GM12864 (cell line): ENCODE measurements at regions not wholly inside any gene's neighbourhood (a gene's known extent, or its start where the extent isn't known, plus 50 kb on each side); places are given as distances from the start of the nearest gene placed in this dataset.
A peak's percentile ranks its signal among the peaks of the same experiment; 100 is the strongest.
"Not testable (repeated sequence)": the region's sequence is repeated elsewhere in the genome, so short reads cannot be mapped to it uniquely, and the experiment has no call there.

Source experiments
- DNase-seq: peaks from one replicate; pipeline ENCODE4 v3.0.0-alpha.2; 2011; ENCODE audit warnings: low read depth
- H3K4me3 ChIP-seq: 2 replicates; pipeline ENCODE4 v1.5.1; 2011; ENCODE audit warnings: mild to moderate bottlenecking, low read depth, low read length, control low read depth
- TF ChIP-seq, protein P1 (sequence below): IDR thresholded peaks from 2 replicates; pipeline ENCODE4 v1.5.1; 2011; ENCODE audit warnings: low read depth, mild to moderate bottlenecking, moderate library complexity, low read length, control low read depth, inconsistent platforms; ENCODE audit errors: missing control alignments

DNA sequence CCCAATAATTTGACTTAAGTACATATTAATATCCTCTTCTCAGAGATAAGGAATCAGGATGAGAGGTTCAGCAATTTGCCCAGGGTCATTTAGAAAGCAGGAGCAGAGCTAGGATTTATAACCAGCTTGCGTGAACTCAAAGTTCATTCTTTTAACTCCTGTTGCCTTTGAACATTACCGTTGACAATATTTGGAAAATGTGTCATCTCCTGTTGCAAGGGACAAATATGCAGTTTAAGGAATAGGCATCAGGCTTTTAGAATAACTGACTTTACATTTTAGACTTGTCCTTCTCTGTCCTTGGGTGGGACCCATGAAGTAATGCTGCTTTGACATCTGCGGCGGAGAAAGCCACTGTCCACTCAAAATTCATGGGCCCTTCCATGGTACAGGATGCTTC is 252.2 kb upstream of the RGMA start:
- no peak for DNase-seq
- TF ChIP-seq, protein P1, sequence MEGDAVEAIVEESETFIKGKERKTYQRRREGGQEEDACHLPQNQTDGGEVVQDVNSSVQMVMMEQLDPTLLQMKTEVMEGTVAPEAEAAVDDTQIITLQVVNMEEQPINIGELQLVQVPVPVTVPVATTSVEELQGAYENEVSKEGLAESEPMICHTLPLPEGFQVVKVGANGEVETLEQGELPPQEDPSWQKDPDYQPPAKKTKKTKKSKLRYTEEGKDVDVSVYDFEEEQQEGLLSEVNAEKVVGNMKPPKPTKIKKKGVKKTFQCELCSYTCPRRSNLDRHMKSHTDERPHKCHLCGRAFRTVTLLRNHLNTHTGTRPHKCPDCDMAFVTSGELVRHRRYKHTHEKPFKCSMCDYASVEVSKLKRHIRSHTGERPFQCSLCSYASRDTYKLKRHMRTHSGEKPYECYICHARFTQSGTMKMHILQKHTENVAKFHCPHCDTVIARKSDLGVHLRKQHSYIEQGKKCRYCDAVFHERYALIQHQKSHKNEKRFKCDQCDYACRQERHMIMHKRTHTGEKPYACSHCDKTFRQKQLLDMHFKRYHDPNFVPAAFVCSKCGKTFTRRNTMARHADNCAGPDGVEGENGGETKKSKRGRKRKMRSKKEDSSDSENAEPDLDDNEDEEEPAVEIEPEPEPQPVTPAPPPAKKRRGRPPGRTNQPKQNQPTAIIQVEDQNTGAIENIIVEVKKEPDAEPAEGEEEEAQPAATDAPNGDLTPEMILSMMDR = no peak
- no peak overlapping the region for H3K4me3 ChIP-seq

- TF ChIP-seq, protein P1 = no peak
- DNase-seq = no peak
- H3K4me3 ChIP-seq = no peak overlapping the region
Observed at GRCh38 chr15:93340406-93340805, 251.4 kb upstream of the RGMA start.

- TF ChIP-seq, protein P1 = peak; percentile 1
- H3K4me3 ChIP-seq = no peak overlapping the region
- no peak for DNase-seq
Observed at GRCh38 chr15:93333796-93334195, 244.8 kb upstream of the RGMA start.

DNA sequence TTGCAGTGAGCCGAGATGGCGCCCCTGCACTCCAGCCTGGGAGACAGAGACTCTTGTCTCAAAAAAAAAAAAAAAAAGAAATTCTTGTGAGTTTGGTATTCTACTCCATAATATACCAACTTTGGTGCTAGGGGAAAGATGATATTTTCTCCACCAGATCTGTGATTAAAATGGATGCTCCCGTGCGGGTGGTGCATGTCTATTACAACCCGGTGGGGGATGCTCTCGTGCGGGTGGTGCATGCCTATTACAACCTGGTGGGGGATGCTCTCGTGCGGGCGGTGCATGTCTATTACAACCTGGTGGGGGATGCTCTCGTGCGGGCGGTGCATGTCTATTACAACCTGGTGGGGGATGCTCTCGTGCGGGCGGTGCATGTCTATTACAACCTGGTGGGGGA is 244.1 kb upstream of the RGMA start:
- not testable (repeated sequence) for DNase-seq, H3K4me3 ChIP-seq

DNA sequence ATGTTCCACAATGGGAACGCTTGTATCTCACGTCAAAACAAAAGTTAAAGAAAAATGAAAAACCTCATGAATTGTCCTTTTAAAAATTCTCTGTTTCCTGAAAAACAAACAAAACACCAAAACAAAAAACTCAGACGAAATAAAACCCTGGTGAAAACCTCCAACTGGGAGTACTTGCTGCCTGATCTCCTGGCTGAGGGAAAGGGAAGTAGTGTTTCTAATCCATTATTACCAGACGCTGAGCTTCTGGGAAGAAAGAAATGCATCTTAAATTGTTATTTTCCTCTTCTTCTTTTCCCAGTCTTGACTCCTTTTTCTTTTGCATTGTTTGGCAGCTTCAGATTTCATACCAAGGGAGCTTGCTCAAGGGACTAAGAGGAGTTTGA is 243.2 kb upstream of the RGMA start:
- TF ChIP-seq, protein P1 = no peak
- no peak for DNase-seq
- no peak overlapping the region for H3K4me3 ChIP-seq

DNA sequence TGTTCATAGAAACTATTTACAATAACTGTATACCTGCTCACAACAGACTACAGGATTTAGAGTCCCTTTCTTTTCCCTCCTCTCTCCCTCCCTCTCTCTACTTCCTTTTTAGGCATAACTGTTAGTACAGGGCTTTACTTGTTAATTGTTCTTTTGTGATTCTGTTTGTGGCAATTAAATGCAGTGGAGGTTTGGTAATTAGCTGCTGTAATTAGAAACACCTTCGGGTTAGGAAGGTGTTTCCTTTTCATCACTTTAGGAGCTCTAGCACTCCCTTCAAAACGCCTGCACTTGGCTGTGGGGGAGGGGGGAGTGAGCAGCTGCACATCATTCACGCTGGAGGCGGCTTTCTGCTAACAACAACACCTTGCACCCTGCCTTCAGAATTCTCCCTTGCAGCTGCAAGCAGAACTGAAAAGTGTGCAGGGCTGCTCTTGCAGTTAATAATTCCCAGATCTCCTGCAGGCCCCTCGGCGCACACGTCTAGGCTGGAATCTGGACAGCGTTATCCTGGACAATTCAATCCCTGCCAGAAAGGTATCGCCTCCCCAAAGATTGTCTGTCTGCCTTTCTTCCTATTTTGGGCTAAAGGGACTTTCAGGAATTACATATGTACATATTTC is 242.6 kb upstream of the RGMA start:
- no peak overlapping the region for H3K4me3 ChIP-seq
- no peak for DNase-seq
- TF ChIP-seq, protein P1 = no peak

DNA sequence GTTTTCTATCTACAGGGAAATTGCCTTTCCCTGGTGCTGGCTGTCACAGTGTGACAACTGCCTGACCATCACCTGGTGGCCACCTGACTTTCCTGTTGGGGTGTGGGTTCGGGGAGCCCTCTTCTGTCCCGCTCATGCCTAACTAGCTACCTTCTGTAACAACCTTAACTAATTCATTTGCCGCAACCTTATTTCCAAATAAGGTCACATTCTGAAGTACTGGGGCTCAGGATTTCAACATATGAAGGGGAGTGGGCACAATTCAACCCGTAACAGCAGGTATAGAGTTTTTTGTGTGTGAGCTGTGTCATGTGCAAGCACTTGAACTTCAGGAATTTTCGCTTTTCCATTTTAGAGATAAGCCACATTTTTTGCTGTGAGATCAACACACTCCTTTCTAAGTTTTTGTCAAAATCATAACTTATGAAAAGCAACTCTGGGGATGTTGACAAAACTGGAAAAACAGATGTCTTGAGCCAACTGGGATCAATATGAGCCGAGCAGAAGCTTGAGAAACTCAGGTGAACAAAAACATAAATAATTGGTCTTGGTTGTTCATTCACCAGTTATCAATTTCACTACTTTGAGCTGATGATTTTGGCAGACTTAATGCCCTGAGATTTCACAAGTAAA is 242.0 kb upstream of the RGMA start:
- TF ChIP-seq, protein P1 = no peak
- DNase-seq = no peak
- no peak overlapping the region for H3K4me3 ChIP-seq
